A549 (cell line): ENCODE measurements at regions not wholly inside any gene's neighbourhood (a gene's known extent, or its start where the extent isn't known, plus 50 kb on each side); places are given as distances from the start of the nearest gene placed in this dataset.
"Not testable (repeated sequence)": the region's sequence is repeated elsewhere in the genome, so short reads cannot be mapped to it uniquely, and the experiment has no call there.

ENCODE experiments used
- BHLHE40 ChIP-seq: IDR thresholded peaks from 2 replicates; pipeline ENCODE4 v1.6.1; 2012; ENCODE audit warnings: low read depth, low read length, inconsistent platforms
- CTCF ChIP-seq: fragments of >200 bp; sonication (Bioruptor Twin); formaldehyde crosslinking; IDR thresholded peaks from 3 replicates; pipeline ENCODE4 v1.5.1; 2016
- EP300 ChIP-seq, 2 experiments: fragments of >200 bp; sonication (Bioruptor Twin); formaldehyde crosslinking; IDR thresholded peaks; 2 replicates in 1 of 2; 3 replicates in 1 of 2; pipeline ENCODE4 v1.6.1; 2016 to 2017
- RAD21 ChIP-seq, 2 experiments: fragments of >200 bp in 1 of 2; sonication (Bioruptor Twin) in 1 of 2; formaldehyde crosslinking in 1 of 2; IDR thresholded peaks in 1 of 2; conservative IDR thresholded peaks in 1 of 2; 2 replicates in 1 of 2; 3 replicates in 1 of 2; pipeline ENCODE4 v1.6.1; 2012 to 2018; ENCODE audit warnings: inconsistent platforms in 1 of 2
- RCOR1 ChIP-seq: fragments of 150-350 bp; IDR thresholded peaks from 2 replicates; pipeline ENCODE4 v1.6.1; 2014; ENCODE audit warnings: antibody characterized with exemption, low read length, low read depth
- REST ChIP-seq: fragments of 200-600 bp; sonication (generic); IDR thresholded peaks from 2 replicates; pipeline ENCODE4 v1.6.1; 2016; ENCODE audit warnings: antibody characterized with exemption, mild to moderate bottlenecking, moderate library complexity

- not testable (repeated sequence) for TF ChIP-seq CTCF; BHLHE40; EP300 (IDR thresholded peaks at IDR 0.05); REST; RCOR1; RAD21 (conservative IDR thresholded peaks at IDR 0.05 in 1 of 2, IDR thresholded peaks at IDR 0.05 in 1 of 2)
Observed at GRCh38 chr20:53654521-53654920, 60.9 kb upstream of the ZNF217 start.
